GM06990 (cell line): ENCODE measurements at regions not wholly inside any gene's neighbourhood (a gene's known extent, or its start where the extent isn't known, plus 50 kb on each side); places are given as distances from the start of the nearest gene placed in this dataset.
A peak's percentile ranks its signal among the peaks of the same experiment; 100 is the strongest.

Source experiments
- DNase-seq: peaks from one replicate; pipeline ENCODE4 v3.0.0-alpha.2; 2011; ENCODE audit not compliant: insufficient read length; ENCODE audit errors: extremely low read depth
- H3K27me3 ChIP-seq: replicated peaks from 2 replicates; pipeline ENCODE4 v1.6.0; 2011; ENCODE audit warnings: low read length; ENCODE audit not compliant: control insufficient read depth, insufficient read depth
- H3K36me3 ChIP-seq: 2 replicates; pipeline ENCODE4 v1.5.1; 2011; ENCODE audit warnings: low read length; ENCODE audit not compliant: control insufficient read depth, insufficient read depth
- H3K4me3 ChIP-seq: replicated peaks from 2 replicates; pipeline ENCODE4 v1.5.1; 2011; ENCODE audit warnings: low read depth, mild to moderate bottlenecking, control low read depth, low read length
- CTCF ChIP-seq: IDR thresholded peaks from 2 replicates; pipeline ENCODE4 v1.5.1; 2011; ENCODE audit warnings: low read length, control low read depth, mild to moderate bottlenecking, inconsistent platforms; ENCODE audit not compliant: insufficient read depth, poor library complexity, severe bottlenecking

- Histone ChIP-seq H3K4me3 (no peak overlapping the region), H3K27me3 (no peaks in the 10 kb centered on the region), H3K36me3 (no peaks in the 10 kb centered on the region)
- no peak for TF ChIP-seq CTCF
- no peak for DNase-seq
These were observed 1120.0 kb upstream of the CDH10 start for GRCh38 chr5:25764733-25765132.

DNA sequence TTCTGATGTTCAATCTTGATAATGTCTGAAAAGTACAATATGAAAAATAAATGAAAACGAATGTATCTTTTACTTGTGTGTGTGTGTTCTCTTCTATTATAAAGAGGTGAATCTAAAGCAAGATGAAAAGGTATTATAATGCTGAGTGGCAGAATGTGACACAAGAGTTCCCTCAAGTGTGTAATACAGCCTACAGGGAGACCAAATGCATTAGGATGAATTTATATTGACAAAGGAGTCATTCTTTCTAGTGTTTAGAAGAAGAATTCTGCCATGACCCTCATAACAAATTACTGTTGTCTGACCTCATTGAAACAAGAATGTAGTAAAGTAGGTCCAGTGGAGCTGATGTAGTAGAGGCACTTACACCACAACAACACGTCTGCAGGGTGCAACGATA is 1119.0 kb upstream of the CDH10 start:
- TF ChIP-seq CTCF: no peak
- no peak for DNase-seq
- Histone ChIP-seq H3K27me3 (no peaks in the 10 kb centered on the region), H3K4me3 (no peak overlapping the region), H3K36me3 (no peaks in the 10 kb centered on the region)

DNA sequence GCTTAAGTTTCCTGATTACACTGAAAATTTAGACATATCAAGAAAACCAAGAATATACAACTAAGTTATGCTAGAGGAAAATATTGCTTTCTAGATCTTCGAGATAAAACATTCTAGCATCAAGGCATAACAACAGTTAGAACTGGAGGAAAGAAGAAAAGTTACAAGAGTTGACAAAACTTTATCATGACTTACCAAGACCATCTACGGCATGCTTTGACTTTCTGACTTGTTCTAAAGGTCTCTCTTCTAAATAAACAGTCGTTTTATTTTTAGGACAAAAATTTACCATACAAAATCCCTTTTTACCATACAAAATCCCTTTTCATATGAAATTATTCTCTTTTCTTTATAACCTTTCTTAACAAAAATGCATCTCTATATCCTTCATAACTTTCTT is 1110.1 kb upstream of the CDH10 start:
- Histone ChIP-seq H3K27me3 (no peaks in the 10 kb centered on the region), H3K4me3 (no peak overlapping the region), H3K36me3 (no peaks in the 10 kb centered on the region)
- TF ChIP-seq CTCF: no peak
- no peak for DNase-seq

DNA sequence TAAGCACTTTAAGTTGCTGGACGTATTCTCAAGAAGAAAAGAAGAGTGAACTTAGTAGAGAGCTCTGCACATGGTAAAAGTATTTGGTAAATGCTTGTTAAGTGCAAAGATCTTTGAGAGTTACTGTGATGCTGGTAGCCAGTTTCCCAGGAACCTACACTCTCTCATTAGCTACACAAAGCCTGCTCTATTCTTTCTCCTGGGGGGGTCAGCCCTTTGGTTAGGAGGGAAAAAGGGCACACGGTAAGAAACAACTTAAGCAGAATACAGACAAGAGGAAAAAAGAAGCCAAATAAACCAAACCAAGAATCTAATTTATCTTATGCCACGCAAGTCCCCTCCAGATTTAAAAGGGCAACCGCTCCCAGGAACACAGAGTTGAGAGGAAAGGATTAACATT is 1100.1 kb upstream of the CDH10 start:
- Histone ChIP-seq H3K4me3 (no peak overlapping the region), H3K27me3 (no peaks in the 10 kb centered on the region), H3K36me3 (no peaks in the 10 kb centered on the region)
- TF ChIP-seq CTCF: no peak
- DNase-seq: no peak

DNA sequence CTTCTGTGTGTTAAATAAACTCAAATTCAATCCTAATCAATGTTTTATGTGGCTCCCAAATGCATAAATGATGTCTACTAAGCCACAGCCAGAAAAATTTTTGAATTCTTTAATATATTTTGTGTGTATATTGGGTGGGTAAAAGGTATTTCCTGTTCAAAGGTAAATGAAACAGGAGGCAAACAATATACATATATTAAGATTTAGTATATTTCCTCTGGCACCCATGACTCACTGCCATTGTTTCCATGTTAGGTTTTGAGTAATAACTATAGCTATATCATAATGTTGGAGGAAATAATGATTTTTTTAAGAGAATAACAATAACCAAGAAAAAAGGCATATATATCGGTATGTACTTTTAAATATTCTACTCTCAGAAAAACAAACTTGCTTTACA is 1071.9 kb upstream of the CDH10 start:
- H3K27me3 ChIP-seq: no peaks in the 10 kb centered on the region
- H3K36me3 ChIP-seq: no peaks in the 10 kb centered on the region
- no peak overlapping the region for H3K4me3 ChIP-seq
- no peak for DNase-seq
- no peak for TF ChIP-seq CTCF

DNA sequence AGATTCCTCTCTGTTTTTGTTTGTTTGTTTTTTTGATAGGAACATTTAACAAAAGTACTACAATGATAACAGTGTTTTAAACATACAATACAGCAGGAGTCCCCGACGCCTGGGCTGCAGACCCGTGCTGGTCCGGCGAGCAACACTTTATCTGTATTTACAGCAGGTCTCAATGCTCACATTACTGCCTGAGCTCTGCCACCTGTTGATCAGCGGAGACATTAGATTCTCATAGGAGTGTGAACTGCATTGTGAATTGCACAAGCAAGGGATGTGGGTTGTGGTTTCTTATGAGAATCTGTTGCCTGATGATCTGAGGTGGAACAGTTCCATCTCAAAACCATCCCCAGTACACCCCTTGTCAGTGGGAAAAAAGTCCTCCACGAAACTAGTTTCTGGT is 1068.5 kb upstream of the CDH10 start:
- Histone ChIP-seq H3K4me3 (no peak overlapping the region), H3K36me3 (no peaks in the 10 kb centered on the region), H3K27me3 (no peaks in the 10 kb centered on the region)
- no peak for TF ChIP-seq CTCF
- DNase-seq: peak; percentile 0
